Right lung (tissue), 2 donors: ENCODE measurements at regions not wholly inside any gene's neighbourhood (a gene's known extent, or its start where the extent isn't known, plus 50 kb on each side); places are given as distances from the start of the nearest gene placed in this dataset.
"Not testable (repeated sequence)": the region's sequence is repeated elsewhere in the genome, so short reads cannot be mapped to it uniquely, and the experiment has no call there.

Source experiments
- DNase-seq, 2 donors: peaks; one replicate each; pipeline ENCODE4 v3.0.0-alpha.2; 2013

- no peak for DNase-seq
These were observed 145.1 kb upstream of the RMP24 start for GRCh38 chr18:35827275-35827902.

- DNase-seq, result no peak
These were observed 144.6 kb upstream of the RMP24 start for GRCh38 chr18:35827903-35828275.

- no peak for DNase-seq
These were observed 143.9 kb upstream of the RMP24 start for GRCh38 chr18:35828591-35828990.

- DNase-seq, result no peak
These were observed 137.1 kb upstream of the RMP24 start for GRCh38 chr18:35835366-35835765.

- DNase-seq, result no peak
These were observed 136.6 kb upstream of the RMP24 start for GRCh38 chr18:35835833-35836232.

- no peak for DNase-seq
These were observed 135.5 kb upstream of the RMP24 start for GRCh38 chr18:35836932-35837331.

GRCh38 chr18:35837922-35838496, 134.5 kb upstream of the RMP24 start:
- no peak for DNase-seq

- no peak for DNase-seq
These were observed 131.2 kb upstream of the RMP24 start for GRCh38 chr18:35841283-35841682.

- DNase-seq, result peak; percentile 22 to 32
These were observed 129.9 kb upstream of the RMP24 start for GRCh38 chr18:35842536-35842935.

- DNase-seq, result not testable (repeated sequence)
These were observed 124.2 kb upstream of the RMP24 start for GRCh38 chr18:35848321-35848720.

- not testable (repeated sequence) for DNase-seq
These were observed 123.2 kb upstream of the RMP24 start for GRCh38 chr18:35849241-35849640.

GRCh38 chr18:35851286-35851970, 121.1 kb upstream of the RMP24 start:
- no peak for DNase-seq

GRCh38 chr18:35852786-35853185, 119.7 kb upstream of the RMP24 start:
- no peak for DNase-seq

GRCh38 chr18:35854095-35854494, 118.4 kb upstream of the RMP24 start:
- no peak for DNase-seq

- DNase-seq, result no peak
These were observed 116.3 kb upstream of the RMP24 start for GRCh38 chr18:35856178-35856577.

- DNase-seq, result not testable (repeated sequence)
These were observed 115.8 kb upstream of the RMP24 start for GRCh38 chr18:35856721-35857120.

GRCh38 chr18:35857581-35857980, 114.9 kb upstream of the RMP24 start:
- DNase-seq, result not testable (repeated sequence)

- DNase-seq, result no peak
These were observed 110.9 kb upstream of the RMP24 start for GRCh38 chr18:35861367-35862118.

- DNase-seq, result no peak
These were observed 110.3 kb upstream of the RMP24 start for GRCh38 chr18:35862119-35862640.

GRCh38 chr18:35864916-35865315, 107.6 kb upstream of the RMP24 start:
- DNase-seq, result no peak

- DNase-seq, result no peak
These were observed 103.6 kb upstream of the RMP24 start for GRCh38 chr18:35868915-35869314.

GRCh38 chr18:35871337-35871736, 101.1 kb upstream of the RMP24 start:
- no peak for DNase-seq
